ENCODE measurements at regions not wholly inside any gene's neighbourhood (a gene's known extent, or its start where the extent isn't known, plus 50 kb on each side); places are given as distances from the start of the nearest gene placed in this dataset.

DNA sequence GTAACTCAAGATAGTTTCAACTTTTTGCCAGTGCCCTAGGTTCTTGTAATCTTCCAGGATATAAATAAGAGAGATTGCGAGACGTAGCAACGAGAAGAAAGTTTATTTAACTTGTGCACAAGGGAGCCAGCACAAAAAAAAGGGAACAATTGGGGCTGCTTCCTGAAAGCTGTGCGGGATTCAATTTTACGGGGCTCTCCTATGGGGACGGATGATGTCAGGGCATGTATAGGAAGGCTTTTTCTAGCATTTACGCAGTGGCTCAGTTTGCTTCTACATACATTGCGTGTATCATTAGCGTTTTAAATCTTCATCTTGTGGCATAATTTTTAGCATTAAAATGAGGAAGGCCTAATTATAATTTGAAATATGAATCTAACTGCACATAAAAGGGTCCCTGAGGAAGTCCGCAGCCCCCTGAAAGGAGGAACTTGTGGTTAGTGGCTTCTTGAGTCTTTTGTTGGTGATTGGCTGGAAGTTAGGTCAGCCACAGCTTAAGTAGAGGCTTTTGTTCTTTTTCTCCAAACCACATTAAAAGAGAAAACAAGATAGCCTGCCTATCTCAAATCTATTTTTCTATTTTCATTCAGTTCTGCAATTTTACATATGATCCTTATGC, 668.2 kb upstream of the NDST4 start:
- TF ChIP-seq EGR1 (IDR thresholded peaks at IDR 0.05) (no peak), YY1 (IDR thresholded peaks at IDR 0.05; ENCODE audit: low read depth) (no peak), CEBPB (IDR thresholded peaks at IDR 0.05) (no peak), FOXM1 (IDR thresholded peaks at IDR 0.05; ENCODE audit: borderline replicate concordance, low read depth) (no peak), NFIC (IDR thresholded peaks at IDR 0.05) (no peak), TCF12 (IDR thresholded peaks at IDR 0.05; ENCODE audit: low read depth) (no peak), TEAD4 (IDR thresholded peaks at IDR 0.05) (no peak), CREB1 (IDR thresholded peaks at IDR 0.05; ENCODE audit: low read depth) (no peak)
- TF ChIP-seq, protein P1, sequence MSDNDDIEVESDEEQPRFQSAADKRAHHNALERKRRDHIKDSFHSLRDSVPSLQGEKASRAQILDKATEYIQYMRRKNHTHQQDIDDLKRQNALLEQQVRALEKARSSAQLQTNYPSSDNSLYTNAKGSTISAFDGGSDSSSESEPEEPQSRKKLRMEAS (IDR thresholded peaks at IDR 0.05), result no peak

DNA sequence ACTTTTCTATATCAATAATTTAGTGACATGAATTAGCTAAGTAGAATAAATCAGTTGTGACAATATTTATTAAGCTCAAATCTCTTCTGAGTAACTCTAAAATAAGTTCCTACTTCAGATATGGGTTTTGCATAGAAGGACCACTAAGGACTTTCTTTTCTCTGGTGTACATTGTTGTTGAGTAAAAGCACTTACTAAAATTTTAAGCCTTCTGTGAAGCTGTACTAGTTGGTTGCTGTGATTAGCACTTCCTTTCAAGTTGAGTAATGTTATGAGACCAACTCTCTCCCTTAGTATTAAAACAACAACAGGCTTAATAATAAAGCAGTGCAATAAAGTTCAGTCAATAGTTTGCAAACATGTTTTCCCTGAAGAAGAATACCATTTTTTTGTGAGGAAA, 667.4 kb upstream of the NDST4 start:
- no peak for TF ChIP-seq FOXM1 (IDR thresholded peaks at IDR 0.05; ENCODE audit: borderline replicate concordance, low read depth)
- no peak for TF ChIP-seq CEBPB (IDR thresholded peaks at IDR 0.05)
- TF ChIP-seq TCF12 (IDR thresholded peaks at IDR 0.05; ENCODE audit: low read depth), result no peak
- no peak for TF ChIP-seq YY1 (IDR thresholded peaks at IDR 0.05; ENCODE audit: low read depth)
- TF ChIP-seq TEAD4 (IDR thresholded peaks at IDR 0.05), result no peak
- TF ChIP-seq, protein P2, sequence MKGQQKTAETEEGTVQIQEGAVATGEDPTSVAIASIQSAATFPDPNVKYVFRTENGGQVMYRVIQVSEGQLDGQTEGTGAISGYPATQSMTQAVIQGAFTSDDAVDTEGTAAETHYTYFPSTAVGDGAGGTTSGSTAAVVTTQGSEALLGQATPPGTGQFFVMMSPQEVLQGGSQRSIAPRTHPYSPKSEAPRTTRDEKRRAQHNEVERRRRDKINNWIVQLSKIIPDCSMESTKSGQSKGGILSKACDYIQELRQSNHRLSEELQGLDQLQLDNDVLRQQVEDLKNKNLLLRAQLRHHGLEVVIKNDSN (IDR thresholded peaks at IDR 0.05), result no peak

DNA sequence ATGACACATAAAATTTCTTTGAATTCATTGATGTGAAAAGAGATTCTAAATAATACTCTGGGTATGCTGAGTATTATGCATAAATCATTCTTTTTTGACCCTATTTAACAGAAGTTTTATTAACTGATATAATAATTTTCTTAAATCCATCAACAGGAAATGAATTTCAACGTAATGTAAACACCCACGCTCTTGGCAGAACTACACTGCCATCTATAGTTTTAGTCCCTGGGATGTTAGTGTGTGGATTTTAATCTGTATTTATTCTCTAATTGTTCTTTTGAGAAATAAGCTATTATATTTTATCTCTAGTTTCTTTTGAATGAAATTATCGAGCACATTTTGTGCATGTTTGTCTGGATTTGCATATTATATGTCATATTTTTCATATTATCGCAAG, 666.8 kb upstream of the NDST4 start:
- TF ChIP-seq TCF12 (IDR thresholded peaks at IDR 0.05; ENCODE audit: low read depth), result no peak
- TF ChIP-seq, protein P1 (IDR thresholded peaks at IDR 0.05), result no peak
- no peak for TF ChIP-seq EP300 (IDR thresholded peaks at IDR 0.05; ENCODE audit: borderline replicate concordance)
- no peak for TF ChIP-seq ZBTB7A (IDR thresholded peaks at IDR 0.05; ENCODE audit: low read depth)
- no peak; the same call in 1 of the 2 replicates for TF ChIP-seq RAD21 (IDR thresholded peaks at IDR 0.05; ENCODE audit: low read depth)
- TF ChIP-seq YY1 (IDR thresholded peaks at IDR 0.05; ENCODE audit: low read depth), result no peak
- no peak for TF ChIP-seq FOXM1 (IDR thresholded peaks at IDR 0.05; ENCODE audit: borderline replicate concordance, low read depth)
- TF ChIP-seq CEBPB (IDR thresholded peaks at IDR 0.05), result no peak
- no peak for TF ChIP-seq EGR1 (IDR thresholded peaks at IDR 0.05)
- TF ChIP-seq, protein P2 (IDR thresholded peaks at IDR 0.05), result no peak
- no peak for TF ChIP-seq TEAD4 (IDR thresholded peaks at IDR 0.05)
- no peak for TF ChIP-seq NFIC (IDR thresholded peaks at IDR 0.05)
- no peak for TF ChIP-seq CREB1 (IDR thresholded peaks at IDR 0.05; ENCODE audit: low read depth)
- TF ChIP-seq, protein P3, sequence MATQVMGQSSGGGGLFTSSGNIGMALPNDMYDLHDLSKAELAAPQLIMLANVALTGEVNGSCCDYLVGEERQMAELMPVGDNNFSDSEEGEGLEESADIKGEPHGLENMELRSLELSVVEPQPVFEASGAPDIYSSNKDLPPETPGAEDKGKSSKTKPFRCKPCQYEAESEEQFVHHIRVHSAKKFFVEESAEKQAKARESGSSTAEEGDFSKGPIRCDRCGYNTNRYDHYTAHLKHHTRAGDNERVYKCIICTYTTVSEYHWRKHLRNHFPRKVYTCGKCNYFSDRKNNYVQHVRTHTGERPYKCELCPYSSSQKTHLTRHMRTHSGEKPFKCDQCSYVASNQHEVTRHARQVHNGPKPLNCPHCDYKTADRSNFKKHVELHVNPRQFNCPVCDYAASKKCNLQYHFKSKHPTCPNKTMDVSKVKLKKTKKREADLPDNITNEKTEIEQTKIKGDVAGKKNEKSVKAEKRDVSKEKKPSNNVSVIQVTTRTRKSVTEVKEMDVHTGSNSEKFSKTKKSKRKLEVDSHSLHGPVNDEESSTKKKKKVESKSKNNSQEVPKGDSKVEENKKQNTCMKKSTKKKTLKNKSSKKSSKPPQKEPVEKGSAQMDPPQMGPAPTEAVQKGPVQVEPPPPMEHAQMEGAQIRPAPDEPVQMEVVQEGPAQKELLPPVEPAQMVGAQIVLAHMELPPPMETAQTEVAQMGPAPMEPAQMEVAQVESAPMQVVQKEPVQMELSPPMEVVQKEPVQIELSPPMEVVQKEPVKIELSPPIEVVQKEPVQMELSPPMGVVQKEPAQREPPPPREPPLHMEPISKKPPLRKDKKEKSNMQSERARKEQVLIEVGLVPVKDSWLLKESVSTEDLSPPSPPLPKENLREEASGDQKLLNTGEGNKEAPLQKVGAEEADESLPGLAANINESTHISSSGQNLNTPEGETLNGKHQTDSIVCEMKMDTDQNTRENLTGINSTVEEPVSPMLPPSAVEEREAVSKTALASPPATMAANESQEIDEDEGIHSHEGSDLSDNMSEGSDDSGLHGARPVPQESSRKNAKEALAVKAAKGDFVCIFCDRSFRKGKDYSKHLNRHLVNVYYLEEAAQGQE (IDR thresholded peaks at IDR 0.05; ENCODE audit: low read depth), result no peak
- no peak for TF ChIP-seq TAF1 (IDR thresholded peaks at IDR 0.05; ENCODE audit: low read depth)

DNA sequence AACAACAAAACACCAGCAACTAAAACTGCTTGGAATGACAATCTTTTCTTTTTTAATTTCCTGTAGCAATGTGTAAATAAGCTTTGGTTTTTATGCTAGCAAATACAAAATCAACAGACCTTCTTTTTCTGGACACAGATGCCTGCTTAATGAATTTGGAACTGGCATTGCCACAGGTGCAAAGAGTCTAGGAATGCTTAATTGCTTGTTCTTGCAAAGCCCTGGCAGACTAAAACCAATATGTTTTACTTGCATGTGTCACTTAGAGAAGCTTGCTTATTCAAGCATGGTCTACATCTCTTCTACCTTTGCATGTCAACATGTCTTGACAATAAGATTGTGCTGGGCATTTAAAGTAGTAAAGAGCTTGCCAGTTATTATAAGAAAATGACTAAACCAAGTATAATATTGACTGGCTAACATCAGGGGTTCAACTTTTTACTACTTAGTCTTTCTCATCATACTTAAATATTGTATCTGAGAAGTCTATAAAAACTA, 656.7 kb upstream of the NDST4 start:
- TF ChIP-seq TCF12 (IDR thresholded peaks at IDR 0.05; ENCODE audit: low read depth), result no peak
- no peak for TF ChIP-seq RAD21 (IDR thresholded peaks at IDR 0.05; ENCODE audit: low read depth)
- TF ChIP-seq NFIC (IDR thresholded peaks at IDR 0.05), result no peak
- no peak for TF ChIP-seq CEBPB (IDR thresholded peaks at IDR 0.05)
- TF ChIP-seq, protein P3 (IDR thresholded peaks at IDR 0.05; ENCODE audit: low read depth), result no peak

DNA sequence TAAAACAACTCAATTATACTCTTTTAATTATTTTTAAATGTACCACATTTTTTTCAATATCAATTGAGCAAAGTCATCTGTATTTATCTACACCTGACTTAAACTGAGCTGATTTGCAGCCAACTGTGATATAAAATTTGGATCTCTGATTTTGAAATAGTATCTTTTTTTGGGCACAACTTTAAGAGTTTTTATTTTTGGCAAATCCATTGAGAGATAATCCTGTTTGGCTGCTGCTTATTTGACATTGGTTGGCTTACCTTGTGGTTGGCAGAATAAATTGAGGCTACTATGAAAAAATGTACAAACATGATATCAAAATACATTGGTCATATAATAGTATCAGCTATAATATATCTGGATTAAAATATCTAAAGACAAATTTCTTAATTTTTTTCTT, 656.0 kb upstream of the NDST4 start:
- no peak for TF ChIP-seq TCF12 (IDR thresholded peaks at IDR 0.05; ENCODE audit: low read depth)
- no peak for TF ChIP-seq CREB1 (IDR thresholded peaks at IDR 0.05; ENCODE audit: low read depth)
- TF ChIP-seq YY1 (IDR thresholded peaks at IDR 0.05; ENCODE audit: low read depth), result no peak
- TF ChIP-seq EP300 (IDR thresholded peaks at IDR 0.05; ENCODE audit: borderline replicate concordance), result no peak
- no peak for TF ChIP-seq RAD21 (IDR thresholded peaks at IDR 0.05; ENCODE audit: low read depth)
- no peak for TF ChIP-seq TEAD4 (IDR thresholded peaks at IDR 0.05)
- TF ChIP-seq, protein P3 (IDR thresholded peaks at IDR 0.05; ENCODE audit: low read depth), result no peak
